GF-D8 (cell line): ENCODE measurements at regions not wholly inside any gene's neighbourhood (a gene's known extent, or its start where the extent isn't known, plus 50 kb on each side); places are given as distances from the start of the nearest gene placed in this dataset.
"Not testable (repeated sequence)": the region's sequence is repeated elsewhere in the genome, so short reads cannot be mapped to it uniquely, and the experiment has no call there.

Source experiments
- DNase-seq: peaks from one replicate; lab custom pipeline; 2025; lab: John Stamatoyannopoulos, UW

- no peak for DNase-seq
These were observed 51.3 kb upstream of the SUB1 start for GRCh38 chr5:32534041-32534440.

GRCh38 chr5:32531885-32532520 is 53.4 kb upstream of the SUB1 start:
- no peak for DNase-seq

DNA sequence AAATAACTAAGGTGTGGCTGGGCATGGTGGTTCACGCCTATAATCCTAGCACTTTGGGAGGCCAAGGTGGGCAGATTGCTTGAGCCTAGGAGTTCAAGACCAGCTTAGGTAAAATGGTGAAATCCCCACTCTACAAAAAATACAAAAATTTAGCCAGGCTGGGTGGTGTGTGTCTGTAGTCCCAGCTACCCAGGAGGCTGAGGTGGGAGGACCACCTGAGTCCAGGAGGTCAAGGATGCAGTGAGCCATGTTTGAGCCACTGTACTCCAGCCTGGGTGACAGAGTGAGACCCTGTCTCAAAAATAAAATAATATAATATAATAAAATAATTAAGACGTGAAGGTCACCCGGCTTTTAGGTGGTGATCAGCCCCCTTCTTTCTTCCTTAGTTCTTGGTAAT is 58.0 kb upstream of the SUB1 start:
- not testable (repeated sequence) for DNase-seq

- no peak for DNase-seq
These were observed 58.5 kb upstream of the SUB1 start for GRCh38 chr5:32526810-32527209.

GRCh38 chr5:32523625-32524024 is 61.7 kb upstream of the SUB1 start:
- no peak for DNase-seq

- peak; percentile 37 for DNase-seq
These were observed 62.8 kb upstream of the SUB1 start for GRCh38 chr5:32522429-32523143.

DNA sequence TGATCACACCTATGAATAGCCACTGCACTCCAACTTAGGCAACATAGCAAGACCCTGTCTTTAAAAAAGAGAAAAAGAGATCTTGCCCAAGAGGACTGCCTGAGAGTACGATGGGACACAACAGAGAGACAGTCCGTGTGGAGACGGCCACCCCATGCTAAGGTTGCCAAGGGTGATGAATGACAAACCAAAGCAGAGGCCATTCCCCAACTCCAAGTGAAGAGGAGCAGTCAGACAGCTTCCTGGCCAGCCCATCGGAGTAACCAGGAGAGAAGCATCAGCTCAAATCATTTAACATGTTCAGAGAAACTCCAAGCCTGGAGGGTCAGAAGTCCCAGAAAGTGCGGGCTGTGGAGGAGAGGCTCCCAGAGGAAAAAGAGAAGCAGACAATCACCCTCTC is 63.9 kb upstream of the SUB1 start:
- no peak for DNase-seq

GRCh38 chr5:32520972-32521371 is 64.4 kb upstream of the SUB1 start:
- no peak for DNase-seq

DNA sequence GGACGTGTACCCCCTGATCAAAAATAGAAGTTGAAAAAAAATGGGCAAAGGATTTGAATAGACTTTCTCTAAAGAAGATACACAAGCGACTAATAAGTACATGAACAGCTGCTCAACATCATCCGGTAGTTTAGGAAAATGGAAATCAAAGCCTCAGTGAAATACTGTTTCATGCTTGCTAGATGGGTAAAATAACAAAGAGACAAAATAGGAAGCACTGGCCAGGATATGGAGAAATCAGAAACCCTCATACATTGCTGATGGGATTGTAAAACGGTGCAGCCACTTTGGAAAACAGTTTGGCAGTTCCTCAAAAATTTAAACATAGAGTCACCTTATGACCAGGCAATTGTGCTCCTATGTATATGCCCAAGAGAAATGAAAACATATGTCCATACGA is 65.0 kb upstream of the SUB1 start:
- no peak for DNase-seq

DNA sequence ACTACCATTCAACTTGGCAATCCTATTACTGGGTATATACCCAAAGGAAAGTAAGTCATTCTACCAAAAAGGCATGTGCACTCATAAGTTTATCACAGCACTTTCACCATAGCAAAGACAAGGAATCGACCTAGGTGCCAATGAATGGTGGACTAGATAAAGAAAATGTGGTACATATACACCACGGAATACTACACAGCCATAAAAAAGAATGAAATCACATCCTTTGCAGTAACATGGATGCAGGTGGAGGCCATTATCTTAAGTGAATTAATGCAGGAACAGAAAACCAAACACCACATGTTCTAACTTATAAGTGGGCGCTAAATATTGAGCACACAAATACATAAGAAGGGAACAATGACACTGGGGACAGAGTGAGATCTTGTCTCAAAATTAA is 65.8 kb upstream of the SUB1 start:
- DNase-seq = no peak

GRCh38 chr5:32514806-32515205 is 70.3 kb upstream of the ZFR start:
- DNase-seq = no peak

- no peak for DNase-seq
These were observed 68.4 kb upstream of the ZFR start for GRCh38 chr5:32512926-32513325.

DNA sequence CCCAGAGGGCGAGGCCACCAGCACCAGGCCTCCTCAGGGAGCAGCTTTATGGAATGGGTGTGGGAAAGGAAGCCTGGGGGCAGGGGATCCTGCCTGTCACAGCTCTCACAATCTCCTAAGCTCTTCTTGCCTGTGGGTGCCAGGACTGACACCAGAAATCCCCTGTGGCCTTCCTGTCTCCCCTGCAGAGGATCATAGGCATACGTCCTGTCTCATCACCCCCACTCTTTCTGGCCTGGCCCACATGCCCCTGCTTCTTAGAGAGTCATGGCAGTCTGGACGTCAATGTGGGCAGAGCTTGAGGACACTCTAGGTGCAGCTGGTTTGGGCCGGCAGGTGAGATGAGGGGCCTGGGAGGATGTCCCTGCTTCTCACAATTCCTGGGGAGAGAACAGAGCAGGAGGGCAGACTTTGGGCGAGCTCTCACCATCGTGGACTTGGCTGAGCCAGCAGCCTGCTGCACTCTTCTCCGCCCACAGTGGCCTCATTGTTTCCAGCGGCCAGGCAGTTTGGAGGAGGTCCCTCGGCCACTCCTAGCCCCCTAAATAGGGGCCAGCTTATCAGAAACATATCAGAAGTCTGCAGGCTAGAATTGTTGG is 67.3 kb upstream of the ZFR start:
- DNase-seq = no peak

- no peak for DNase-seq
These were observed 66.3 kb upstream of the ZFR start for GRCh38 chr5:32510860-32511259.

GRCh38 chr5:32508806-32509805 is 64.6 kb upstream of the ZFR start:
- no peak for DNase-seq

DNA sequence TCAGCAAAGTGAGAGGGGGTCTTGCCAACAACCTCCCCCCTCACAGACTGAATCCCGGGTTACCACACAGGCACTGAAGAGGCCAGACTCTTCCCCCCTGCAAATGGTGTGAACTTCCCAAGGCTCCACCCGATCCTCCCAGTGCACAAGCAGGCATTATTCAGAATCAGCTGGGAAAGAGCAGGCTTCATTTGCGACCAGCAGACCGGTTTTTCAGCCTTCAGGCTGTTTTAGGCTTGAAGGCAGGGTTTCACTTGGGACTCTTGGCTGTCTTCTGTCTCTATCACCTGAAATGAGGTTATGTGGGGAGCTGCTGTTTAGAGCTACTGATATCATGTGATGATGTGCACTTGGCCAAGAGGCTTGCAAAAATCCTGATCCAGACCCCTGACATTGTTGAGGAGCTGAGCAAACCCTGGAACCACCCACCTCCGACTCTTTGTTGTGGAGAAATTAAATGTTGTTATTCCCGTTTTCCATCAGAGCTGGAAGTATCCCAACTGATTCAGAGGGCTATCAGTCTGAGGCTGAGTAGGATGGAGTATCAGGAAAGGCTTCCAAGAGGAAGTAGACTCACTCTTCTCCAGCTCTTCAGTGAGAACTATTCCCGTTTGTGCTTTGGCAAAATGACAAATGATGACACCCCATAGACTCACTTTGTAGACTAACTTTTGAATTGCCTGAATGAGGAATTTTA is 63.3 kb upstream of the ZFR start:
- no peak for DNase-seq

DNA sequence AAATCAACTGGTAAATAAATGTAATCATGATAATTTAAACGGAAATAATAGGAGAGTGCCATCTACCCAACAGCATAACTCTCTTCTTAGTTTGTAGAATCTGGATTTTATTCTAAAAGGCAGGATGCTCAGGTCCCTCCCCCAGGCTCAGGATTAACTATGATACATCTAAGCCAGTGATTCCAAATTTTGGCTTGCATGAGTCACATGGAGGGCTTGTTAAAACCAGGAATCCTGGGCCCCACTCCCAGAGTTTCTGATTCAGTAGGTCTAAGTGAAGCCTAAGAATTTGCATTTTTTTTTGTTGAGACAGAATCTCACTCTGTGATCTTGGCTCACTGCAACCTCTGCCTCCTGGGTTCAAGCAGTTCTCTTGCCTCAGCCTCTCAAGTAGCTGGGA is 62.3 kb upstream of the ZFR start:
- no peak for DNase-seq

GRCh38 chr5:32506201-32506661 is 61.7 kb upstream of the ZFR start:
- DNase-seq = no peak

DNA sequence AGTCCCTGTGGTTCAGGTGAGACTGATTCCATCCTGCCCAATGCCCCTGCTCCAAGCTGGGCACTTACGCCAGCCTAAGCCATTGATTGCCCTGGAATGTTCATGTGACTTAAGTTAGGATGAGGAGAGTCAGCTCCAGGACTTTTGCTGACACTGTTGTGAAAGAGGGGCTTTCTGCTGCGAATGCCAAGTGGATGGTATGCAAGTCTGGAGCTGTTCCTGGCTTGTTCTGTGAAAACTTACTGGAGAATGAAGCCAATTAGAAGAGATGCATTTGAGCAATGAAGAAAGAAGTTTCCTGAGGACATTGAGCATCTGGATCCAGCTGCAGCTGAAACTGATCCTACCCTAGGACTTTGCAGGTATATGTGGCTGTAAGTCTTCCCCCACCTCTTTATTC is 61.2 kb upstream of the ZFR start:
- DNase-seq = no peak

- peak; percentile 68 for DNase-seq
These were observed 60.6 kb upstream of the ZFR start for GRCh38 chr5:32504989-32505596.

DNA sequence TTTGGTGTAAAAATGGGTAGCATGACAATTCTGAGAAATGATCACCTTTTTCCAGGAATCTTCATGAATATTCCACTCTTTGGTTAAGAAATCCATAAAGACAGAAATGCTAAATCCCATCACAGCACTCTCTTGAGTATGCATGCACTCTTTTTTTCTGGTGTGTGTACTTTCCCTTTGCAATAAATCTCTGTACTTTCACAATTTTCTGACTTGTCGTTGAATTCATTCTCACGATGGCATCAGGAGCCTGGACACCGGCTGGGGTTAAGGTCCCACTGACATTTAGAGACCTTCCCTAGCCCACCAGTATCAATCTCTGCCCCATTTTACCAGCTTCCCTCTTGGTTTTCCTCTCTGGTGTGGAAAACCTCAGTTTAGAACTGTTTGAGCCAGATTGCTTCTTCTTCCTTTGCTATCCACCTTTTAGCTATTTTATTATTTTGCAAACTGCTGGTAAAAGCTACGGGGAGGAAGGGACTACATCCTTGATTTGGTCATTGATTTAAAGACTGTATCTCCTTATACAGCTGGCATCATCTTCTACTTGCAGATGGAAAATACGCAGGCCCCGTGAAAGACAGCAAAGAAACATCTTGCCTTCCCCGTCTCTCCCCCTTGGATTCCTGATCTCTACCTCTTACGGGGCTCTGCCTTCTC is 59.9 kb upstream of the ZFR start:
- DNase-seq = no peak
